Calu3 (cell line): ENCODE measurements at regions not wholly inside any gene's neighbourhood (a gene's known extent, or its start where the extent isn't known, plus 50 kb on each side); places are given as distances from the start of the nearest gene placed in this dataset.

Source experiments
- BruUV-seq: library from RNA; stranded (reverse); fragments of 400-500 nt; replicated peaks from 2 replicates; lab custom pipeline; 2021; lab: Mats Ljungman, UMichigan
- CTCF ChIA-PET: fragments of 300-600 bp; sonication (Branson Sonifier 250); formaldehyde crosslinking; loops from one replicate; lab custom pipeline; 2022; ENCODE audit warnings: antibody characterized with exemption; lab: Charles Lee
- DNase-seq: peaks from one replicate; pipeline ENCODE4 v3.0.0; 2022
- H3K27ac Mint-ChIP-seq: one replicate; pipeline ENCODE4 v1.8.0; 2022; ENCODE audit warnings: mixed read lengths; ENCODE audit not compliant: unreplicated experiment
- H3K27me3 Mint-ChIP-seq: one replicate; pipeline ENCODE4 v1.8.0; 2022; ENCODE audit warnings: mixed read lengths; ENCODE audit not compliant: unreplicated experiment
- H3K36me3 Mint-ChIP-seq: one replicate; pipeline ENCODE4 v1.8.0; 2022; ENCODE audit warnings: mild to moderate bottlenecking, moderate library complexity, mixed read lengths; ENCODE audit not compliant: insufficient read depth, unreplicated experiment
- H3K4me1 Mint-ChIP-seq: one replicate; pipeline ENCODE4 v1.8.0; 2022; ENCODE audit warnings: mild to moderate bottlenecking, low read depth, mixed read lengths; ENCODE audit not compliant: unreplicated experiment
- H3K4me3 Mint-ChIP-seq: one replicate; pipeline ENCODE4 v1.8.0; 2022; ENCODE audit warnings: mild to moderate bottlenecking, low read depth, moderate library complexity, mixed read lengths; ENCODE audit not compliant: unreplicated experiment
- H3K9me3 Mint-ChIP-seq: one replicate; pipeline ENCODE4 v1.8.0; 2022; ENCODE audit warnings: low read depth, mixed read lengths; ENCODE audit not compliant: unreplicated experiment
- CTCF ChIP-seq: fragments of 200-600 bp; IDR thresholded peaks from one replicate; pipeline ENCODE4 v1.8.0; 2022; ENCODE audit warnings: antibody characterized with exemption; ENCODE audit not compliant: unreplicated experiment
- intact Hi-C: fragments of 100-400 bp; cut with micrococcal nuclease; formaldehyde crosslinking; loops from one replicate; pipeline ENCODE4 v1.10.0; 2022; ENCODE audit not compliant: unreplicated experiment

- BruUV-seq = no TSS peak
- TF ChIP-seq CTCF = no peak
- CTCF ChIA-PET = interaction anchor here (0.6 to 1.7 kb wide), 8 partner anchors 19 to 1947 kb away, joined by 3 to 5 read pairs (median 4); no protein-coding TSS in a partner anchor
- H3K4me3 Mint-ChIP-seq = no peak overlapping the region
- peaks cover 70% of the 10 kb centered on the region for H3K4me1 Mint-ChIP-seq
- DNase-seq = peak; percentile 37
- H3K9me3 Mint-ChIP-seq = peaks cover 5% of the 10 kb centered on the region
- H3K36me3 Mint-ChIP-seq = peaks cover 6% of the 10 kb centered on the region
- intact Hi-C loops = loop anchor here (2.0 to 10.0 kb wide), 4 partner anchors 143 to 640 kb away; partner anchors contain the start of gene CHSY3
- no peaks in the 10 kb centered on the region for H3K27me3 Mint-ChIP-seq
- peak overlapping the region; percentile 21 for H3K27ac Mint-ChIP-seq
These were observed 619.8 kb downstream of the HINT1 start for GRCh38 chr5:130545291-130545690.

GRCh38 chr5:130541617-130542221 is 623.3 kb downstream of the HINT1 start:
- H3K27me3 Mint-ChIP-seq = no peaks in the 10 kb centered on the region
- H3K4me3 Mint-ChIP-seq = no peak overlapping the region
- CTCF ChIA-PET = interaction anchor here (0.6 kb wide), 1 partner anchor 139 kb away, joined by 3 read pairs; no protein-coding TSS in a partner anchor
- no peak for TF ChIP-seq CTCF
- H3K9me3 Mint-ChIP-seq = no peaks in the 10 kb centered on the region
- peaks cover 34% of the 10 kb centered on the region for H3K4me1 Mint-ChIP-seq
- H3K27ac Mint-ChIP-seq = peak overlapping the region; percentile 41
- no TSS peak for BruUV-seq
- peak; percentile 45 for DNase-seq
- intact Hi-C loops = loop anchor here (5.0 to 10.0 kb wide), 2 partner anchors 204 to 637 kb away; partner anchors contain the start of gene CHSY3
- H3K36me3 Mint-ChIP-seq = peaks cover 6% of the 10 kb centered on the region

GRCh38 chr5:130536691-130537090 is 628.4 kb downstream of the HINT1 start:
- BruUV-seq = no TSS peak
- TF ChIP-seq CTCF = no peak
- Mint-ChIP-seq H3K27ac (no peak overlapping the region), H3K27me3 (no peaks in the 10 kb centered on the region), H3K4me1 (peaks cover 20% of the 10 kb centered on the region), H3K9me3 (no peaks in the 10 kb centered on the region), H3K4me3 (no peak overlapping the region), H3K36me3 (no peaks in the 10 kb centered on the region)
- intact Hi-C loops = no loop called here
- CTCF ChIA-PET = no interaction called here
- DNase-seq = no peak

GRCh38 chr5:130532786-130533185 is 628.5 kb downstream of the CHSY3 start:
- TF ChIP-seq CTCF = no peak
- BruUV-seq = no TSS peak
- no peak overlapping the region for H3K4me3 Mint-ChIP-seq
- H3K27ac Mint-ChIP-seq = no peak overlapping the region
- peaks cover 37% of the 10 kb centered on the region for H3K4me1 Mint-ChIP-seq
- intact Hi-C loops = no loop called here
- CTCF ChIA-PET = no interaction called here
- H3K9me3 Mint-ChIP-seq = no peaks in the 10 kb centered on the region
- no peaks in the 10 kb centered on the region for H3K27me3 Mint-ChIP-seq
- no peaks in the 10 kb centered on the region for H3K36me3 Mint-ChIP-seq
- no peak for DNase-seq
